Retinal pigment epithelial cell (primary cell): ENCODE measurements at regions not wholly inside any gene's neighbourhood (a gene's known extent, or its start where the extent isn't known, plus 50 kb on each side); places are given as distances from the start of the nearest gene placed in this dataset.

Experiments
- DNase-seq: peaks from one replicate; pipeline ENCODE4 v3.0.0-alpha.2; 2010; ENCODE audit warnings: low read depth
- H3K4me3 ChIP-seq: 2 replicates; pipeline ENCODE4 v1.5.1; 2011; ENCODE audit warnings: mild to moderate bottlenecking, low read length, control low read depth, moderate library complexity
- TF ChIP-seq, protein P1 (sequence below): conservative IDR thresholded peaks from 2 replicates; pipeline ENCODE4 v1.5.1; 2011; ENCODE audit warnings: low read depth, low read length, control low read depth, inconsistent platforms

DNA sequence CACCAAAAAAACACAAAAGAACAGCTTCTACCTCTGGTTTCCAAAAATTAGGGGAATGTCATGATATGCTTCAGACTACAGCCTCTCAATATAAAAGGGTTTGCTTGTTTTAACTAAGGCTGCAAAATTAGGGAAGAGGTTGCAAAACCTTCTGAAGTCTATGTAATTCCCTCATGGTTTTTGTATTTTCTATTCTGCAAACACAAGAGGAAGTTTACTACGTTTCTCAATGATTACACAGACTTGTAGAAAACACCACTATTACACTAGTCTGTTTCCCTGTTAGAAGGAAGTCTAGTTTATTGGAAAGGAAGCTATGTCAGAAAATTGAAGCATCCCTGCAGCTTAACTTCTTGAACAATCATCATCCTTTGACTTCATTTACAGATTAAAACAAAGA, 229.7 kb upstream of the FMN2 start:
- no peak for DNase-seq
- TF ChIP-seq, protein P1, sequence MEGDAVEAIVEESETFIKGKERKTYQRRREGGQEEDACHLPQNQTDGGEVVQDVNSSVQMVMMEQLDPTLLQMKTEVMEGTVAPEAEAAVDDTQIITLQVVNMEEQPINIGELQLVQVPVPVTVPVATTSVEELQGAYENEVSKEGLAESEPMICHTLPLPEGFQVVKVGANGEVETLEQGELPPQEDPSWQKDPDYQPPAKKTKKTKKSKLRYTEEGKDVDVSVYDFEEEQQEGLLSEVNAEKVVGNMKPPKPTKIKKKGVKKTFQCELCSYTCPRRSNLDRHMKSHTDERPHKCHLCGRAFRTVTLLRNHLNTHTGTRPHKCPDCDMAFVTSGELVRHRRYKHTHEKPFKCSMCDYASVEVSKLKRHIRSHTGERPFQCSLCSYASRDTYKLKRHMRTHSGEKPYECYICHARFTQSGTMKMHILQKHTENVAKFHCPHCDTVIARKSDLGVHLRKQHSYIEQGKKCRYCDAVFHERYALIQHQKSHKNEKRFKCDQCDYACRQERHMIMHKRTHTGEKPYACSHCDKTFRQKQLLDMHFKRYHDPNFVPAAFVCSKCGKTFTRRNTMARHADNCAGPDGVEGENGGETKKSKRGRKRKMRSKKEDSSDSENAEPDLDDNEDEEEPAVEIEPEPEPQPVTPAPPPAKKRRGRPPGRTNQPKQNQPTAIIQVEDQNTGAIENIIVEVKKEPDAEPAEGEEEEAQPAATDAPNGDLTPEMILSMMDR, result no peak
- H3K4me3 ChIP-seq, result no peak overlapping the region

DNA sequence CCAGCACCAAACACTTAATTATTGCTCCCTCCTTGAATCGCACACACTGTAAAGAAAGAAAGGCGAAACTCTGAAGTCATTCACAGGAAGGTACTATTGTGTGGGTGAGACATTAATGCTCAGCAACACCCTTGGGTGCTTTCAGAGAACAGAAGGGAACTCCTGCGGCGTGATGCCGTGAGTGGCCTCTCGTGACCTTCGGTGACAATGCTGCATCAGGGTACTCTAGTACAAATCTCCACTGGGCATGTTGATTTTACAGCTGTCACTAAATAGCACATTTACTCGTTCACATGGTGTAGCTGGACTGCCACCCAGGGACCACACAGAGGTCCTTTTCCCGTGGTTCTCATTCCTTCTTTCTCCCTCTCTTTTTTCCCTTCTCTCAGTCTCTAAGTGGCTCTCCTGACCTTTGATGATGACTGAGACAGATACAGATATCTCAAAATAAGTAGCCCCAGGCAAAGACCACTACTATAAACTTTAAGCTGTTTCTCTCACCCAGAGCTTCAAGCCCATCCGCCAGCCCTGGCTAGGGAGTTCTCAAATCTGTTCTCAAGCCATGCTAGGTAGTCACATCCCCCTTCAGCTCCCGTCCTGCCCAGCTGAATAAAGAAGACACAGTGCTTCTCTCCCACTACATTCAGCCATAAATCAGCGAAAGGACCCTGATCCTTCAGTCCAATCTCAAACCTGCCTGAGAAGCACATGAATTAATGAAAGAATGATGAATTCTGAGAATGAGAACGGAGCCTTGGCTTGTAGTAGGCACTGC, 223.4 kb upstream of the FMN2 start:
- no peak for DNase-seq
- TF ChIP-seq, protein P1, result no peak
- H3K4me3 ChIP-seq, result no peak overlapping the region

DNA sequence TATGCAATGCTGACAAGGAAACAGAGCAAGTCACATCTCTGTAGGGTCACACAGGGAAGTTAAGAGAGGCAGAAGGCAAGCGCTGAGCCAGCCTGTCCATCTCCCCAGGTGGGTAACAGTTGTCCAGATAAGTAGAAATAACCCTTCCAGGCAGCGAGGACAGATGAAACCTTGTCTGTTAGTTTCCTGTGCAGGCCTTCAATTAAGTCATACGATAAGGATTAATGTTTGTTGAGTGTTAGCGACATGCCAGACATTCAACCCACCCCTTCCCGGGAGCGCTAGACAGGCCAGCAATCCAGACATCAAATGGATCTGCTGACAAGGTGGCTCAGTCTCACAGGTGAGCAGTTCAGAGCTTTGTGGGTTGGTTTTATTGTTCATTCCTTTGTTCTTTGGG, 221.5 kb upstream of the FMN2 start:
- no peak for DNase-seq
- H3K4me3 ChIP-seq, result no peak overlapping the region
- TF ChIP-seq, protein P1, result no peak

DNA sequence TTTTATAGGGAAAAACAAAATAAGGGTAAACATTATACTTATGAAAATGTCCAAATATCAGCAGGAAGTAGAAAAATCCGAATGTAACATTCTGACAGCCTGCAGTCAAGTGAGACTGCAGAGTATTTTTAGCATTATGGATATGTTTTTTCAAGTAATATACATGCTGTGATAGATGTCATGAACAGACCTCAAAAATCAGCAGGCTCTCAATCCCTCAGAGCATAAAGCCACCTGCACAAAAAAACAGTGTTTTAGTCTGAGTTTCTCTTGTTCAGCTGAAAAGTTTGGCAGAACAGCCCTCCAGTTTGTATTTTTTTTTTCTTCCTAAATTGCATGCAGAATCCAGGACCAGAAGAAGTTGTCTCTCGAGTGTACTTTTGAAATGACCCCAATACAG, 219.1 kb upstream of the FMN2 start:
- TF ChIP-seq, protein P1, result no peak
- H3K4me3 ChIP-seq, result no peak overlapping the region
- DNase-seq, result no peak

DNA sequence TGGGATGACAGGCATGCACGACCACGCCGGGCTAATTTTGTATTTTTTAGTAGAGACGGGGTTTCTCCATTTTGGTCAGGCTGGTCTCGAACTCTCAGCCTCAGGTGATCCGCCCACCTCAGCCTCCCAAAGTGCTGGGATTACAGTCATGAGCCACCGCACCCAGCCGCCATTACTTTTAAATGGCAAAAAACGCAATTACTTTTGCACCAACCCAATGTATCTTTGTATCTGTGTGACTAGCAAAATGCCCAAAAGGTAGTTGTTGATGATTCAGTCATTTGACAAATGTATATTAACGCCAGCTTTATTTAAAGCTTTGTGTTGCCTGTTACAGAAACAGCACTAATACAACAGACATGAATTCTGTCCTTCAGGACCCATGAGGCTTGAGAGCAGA, 216.9 kb upstream of the FMN2 start:
- H3K4me3 ChIP-seq, result no peak overlapping the region

DNA sequence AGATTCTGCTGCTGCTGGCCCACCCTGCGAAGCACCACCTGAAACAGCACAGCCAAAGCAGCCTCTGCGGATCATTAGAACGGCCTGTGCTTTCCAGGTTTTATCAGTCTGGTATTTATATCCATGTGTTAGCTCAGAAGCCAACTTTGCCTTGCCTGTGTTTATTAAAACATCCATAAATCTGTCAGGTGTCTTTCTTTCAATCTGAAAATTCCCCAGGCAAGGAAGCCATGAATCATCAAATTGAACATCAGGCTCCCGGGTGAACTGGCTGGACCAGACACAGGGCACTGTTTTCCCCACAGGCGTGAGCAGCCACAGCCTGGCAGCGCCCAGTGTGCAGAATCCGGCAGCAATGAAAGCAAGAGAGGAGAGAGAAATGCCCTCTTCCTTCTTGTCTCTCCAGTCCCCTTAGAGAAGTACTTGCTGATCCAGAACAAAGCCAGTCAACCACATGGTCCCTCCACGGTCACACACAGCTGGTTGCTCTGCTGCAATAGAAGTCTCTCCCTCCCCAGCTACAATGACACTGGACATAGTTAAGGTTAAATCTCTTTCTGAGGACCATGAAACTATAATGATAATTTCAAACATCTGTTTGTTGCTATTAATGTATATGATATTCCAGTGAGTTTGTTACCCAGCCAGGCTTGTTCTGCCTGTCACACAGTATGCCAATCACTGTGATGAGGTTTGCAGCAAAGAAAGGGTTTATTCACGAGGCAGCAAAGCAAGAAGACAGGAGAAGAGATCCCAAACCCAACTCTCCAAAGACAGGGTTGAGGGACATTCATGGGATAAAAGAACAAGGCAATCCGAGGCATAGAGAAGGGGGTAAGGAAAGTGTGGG, 212.1 kb upstream of the FMN2 start:
- TF ChIP-seq, protein P1, result no peak
- no peak for DNase-seq
- H3K4me3 ChIP-seq, result no peak overlapping the region

More for the DNA sequence above, 216.9 kb upstream of the FMN2 start:
- DNase-seq, result no peak
- TF ChIP-seq, protein P1, result no peak
